Kidney epithelial cell (primary cell): ENCODE measurements at regions not wholly inside any gene's neighbourhood (a gene's known extent, or its start where the extent isn't known, plus 50 kb on each side); places are given as distances from the start of the nearest gene placed in this dataset.

Experiments used
- DNase-seq: peaks from one replicate; pipeline ENCODE4 v3.0.0-alpha.2; 2010; ENCODE audit warnings: low read depth
- H3K27me3 ChIP-seq: 2 replicates; pipeline ENCODE4 v1.6.0; 2011; ENCODE audit warnings: low read length; ENCODE audit not compliant: control insufficient read depth, insufficient read depth
- H3K36me3 ChIP-seq: 2 replicates; pipeline ENCODE4 v1.5.1; 2011; ENCODE audit warnings: low read length; ENCODE audit not compliant: control insufficient read depth, insufficient read depth
- H3K4me3 ChIP-seq: 2 replicates; pipeline ENCODE4 v1.5.1; 2011; ENCODE audit warnings: low read depth, mild to moderate bottlenecking, control low read depth, low read length
- CTCF ChIP-seq: IDR thresholded peaks from 2 replicates; pipeline ENCODE4 v1.5.1; 2011; ENCODE audit warnings: mild to moderate bottlenecking, moderate library complexity, low read length, control low read depth, inconsistent platforms; ENCODE audit not compliant: insufficient read depth, poor library complexity, severe bottlenecking

GRCh38 chr16:63239065-63239570 lies 1202.9 kb upstream of the CDH8 start:
- no peaks in the 10 kb centered on the region for H3K36me3 ChIP-seq
- no peaks in the 10 kb centered on the region for H3K27me3 ChIP-seq
- DNase-seq, result no peak
- no peak overlapping the region for H3K4me3 ChIP-seq
- TF ChIP-seq CTCF, result no peak

DNA sequence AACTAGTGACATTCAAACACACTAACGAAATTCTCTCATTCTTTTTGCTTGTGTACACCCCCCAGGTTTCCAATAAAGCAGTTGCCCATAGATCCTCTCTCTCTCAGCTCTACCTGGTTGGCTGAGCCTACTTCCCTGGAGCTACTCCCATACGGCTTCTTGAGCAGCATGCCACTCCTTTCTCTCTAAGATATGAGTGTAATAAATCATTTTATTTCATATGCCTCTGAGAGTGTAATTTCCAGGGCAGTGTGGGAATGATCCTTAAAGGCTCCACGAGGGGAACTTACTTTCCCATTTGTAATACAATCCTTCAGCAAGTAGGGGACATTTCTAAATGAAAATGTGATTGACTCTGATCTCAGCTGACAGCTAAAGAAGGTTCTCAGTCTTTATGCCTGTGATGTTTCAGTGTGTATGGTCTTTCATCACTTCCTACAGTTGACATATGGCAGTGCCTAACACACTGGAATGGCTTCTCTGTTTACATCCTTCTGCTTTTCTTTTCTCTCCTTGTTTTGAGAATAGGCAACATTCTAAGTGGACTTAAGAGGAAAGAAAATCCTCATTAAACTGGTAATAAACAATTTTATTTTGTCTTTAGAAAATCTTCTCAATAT lies 1194.3 kb upstream of the CDH8 start:
- Histone ChIP-seq H3K4me3 (no peak overlapping the region), H3K36me3 (no peaks in the 10 kb centered on the region), H3K27me3 (no peaks in the 10 kb centered on the region)
- no peak for TF ChIP-seq CTCF
- no peak for DNase-seq

DNA sequence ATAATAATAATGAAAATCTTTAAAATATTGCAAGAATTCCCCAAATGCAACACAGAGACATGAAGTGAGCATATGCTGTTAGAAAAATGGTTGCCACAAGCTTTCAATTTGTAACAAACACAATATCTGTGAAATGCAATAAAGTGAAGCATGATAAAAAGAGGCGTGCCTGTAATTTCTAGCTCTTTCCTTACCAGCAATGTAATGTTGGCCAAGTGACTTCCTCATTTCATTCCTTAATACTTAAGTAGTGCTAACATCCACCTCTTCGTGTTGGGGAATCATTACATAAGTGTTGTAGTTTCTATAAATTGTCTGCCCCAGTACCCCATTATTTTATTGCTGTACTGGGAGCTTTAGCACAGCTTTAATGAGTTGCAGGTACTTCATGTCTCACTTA lies 1192.0 kb upstream of the CDH8 start:
- no peak for DNase-seq
- no peak overlapping the region for H3K4me3 ChIP-seq
- TF ChIP-seq CTCF, result no peak
- no peaks in the 10 kb centered on the region for H3K27me3 ChIP-seq
- H3K36me3 ChIP-seq, result no peaks in the 10 kb centered on the region

DNA sequence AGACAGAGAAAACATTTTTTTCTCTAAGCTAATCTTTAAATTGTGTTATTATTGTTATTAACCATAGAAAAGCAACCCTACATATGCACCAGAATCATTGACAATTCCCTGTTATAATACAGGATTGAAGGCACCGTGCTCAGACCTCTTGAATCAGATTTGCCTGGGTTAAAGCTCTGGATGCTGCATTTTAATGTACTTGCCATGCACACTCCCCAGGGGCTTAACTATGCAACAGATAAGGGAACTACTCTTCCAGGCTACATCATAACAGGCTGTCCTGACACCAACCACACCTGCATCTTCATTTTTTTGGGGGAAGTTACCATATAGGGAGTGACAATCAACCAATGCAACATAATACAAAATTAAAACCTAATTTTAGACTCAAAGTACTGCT lies 1187.6 kb upstream of the CDH8 start:
- TF ChIP-seq CTCF, result no peak
- Histone ChIP-seq H3K27me3 (no peaks in the 10 kb centered on the region), H3K4me3 (no peak overlapping the region), H3K36me3 (no peaks in the 10 kb centered on the region)
- DNase-seq, result no peak

DNA sequence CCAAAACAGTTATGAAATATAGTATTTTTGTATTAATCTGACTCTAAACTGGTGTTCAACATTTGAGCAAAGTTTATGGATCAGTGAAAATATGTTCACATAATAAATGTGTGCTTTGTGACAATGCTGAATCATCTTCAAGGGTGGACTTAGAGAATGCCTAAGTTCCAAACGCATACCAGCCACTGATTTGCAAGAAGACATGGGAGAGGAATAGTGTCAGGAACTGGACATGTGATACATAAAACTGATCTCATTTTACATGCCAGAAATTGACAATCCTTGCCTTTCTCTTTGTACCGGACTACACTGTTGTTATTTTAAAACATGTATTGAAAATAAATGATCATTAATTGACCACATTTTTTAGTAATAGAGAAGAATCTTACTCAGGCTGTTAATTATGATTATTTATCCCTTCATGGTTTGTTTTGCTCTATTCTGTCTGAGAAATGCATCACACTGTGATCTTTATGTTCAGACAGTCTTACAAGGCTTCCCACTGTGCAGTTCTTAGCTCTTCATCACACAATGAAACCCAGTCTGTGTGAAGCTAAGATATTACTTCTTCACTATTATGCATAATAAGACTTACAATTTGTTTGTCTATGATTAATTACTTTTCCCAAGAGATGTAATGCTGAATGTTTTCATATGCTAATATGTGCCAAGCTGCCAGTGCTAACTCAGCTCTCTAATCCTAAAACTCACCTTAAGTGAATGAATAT lies 1180.6 kb upstream of the CDH8 start:
- DNase-seq, result no peak
- Histone ChIP-seq H3K27me3 (no peaks in the 10 kb centered on the region), H3K4me3 (no peak overlapping the region), H3K36me3 (no peaks in the 10 kb centered on the region)
- TF ChIP-seq CTCF, result no peak
